ENCODE measurements at regions not wholly inside any gene's neighbourhood (a gene's known extent, or its start where the extent isn't known, plus 50 kb on each side); places are given as distances from the start of the nearest gene placed in this dataset.

DNA sequence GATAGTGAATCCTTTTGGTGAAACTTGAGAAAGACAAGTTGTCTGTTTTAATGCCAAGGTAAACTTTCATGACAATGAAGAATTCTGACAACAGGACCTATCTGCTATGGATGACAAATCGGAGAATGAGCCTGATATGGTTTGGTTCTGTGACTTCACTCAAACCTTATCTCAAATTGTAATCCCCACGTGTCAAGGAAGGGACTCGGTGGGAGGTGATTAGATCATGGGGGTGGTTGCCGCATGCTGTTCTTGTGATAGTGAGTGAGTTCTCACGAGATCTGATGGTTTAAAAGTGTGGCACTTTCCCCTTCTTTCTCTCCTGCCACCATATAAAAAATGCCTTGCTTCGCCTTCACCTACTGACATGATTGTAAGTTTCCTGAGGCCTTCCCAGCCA, 1964.1 kb upstream of the CDH9 start:
- TF ChIP-seq CTCF (IDR thresholded peaks at IDR 0.05) (no peak), EP300 (IDR thresholded peaks at IDR 0.05) (no peak), POLR2A (IDR thresholded peaks at IDR 0.05) (no peak)

All from ovary (tissue), 3 donors.